H9 (cell line): ENCODE measurements at regions not wholly inside any gene's neighbourhood (a gene's known extent, or its start where the extent isn't known, plus 50 kb on each side); places are given as distances from the start of the nearest gene placed in this dataset.

Source experiments
- DNase-seq: peaks from one replicate; pipeline ENCODE4 v3.0.0-alpha.2; 2017
- H2AFZ ChIP-seq: one replicate; pipeline ENCODE4 v1.6.1; 2013; ENCODE audit warnings: mild to moderate bottlenecking, low read length, control low read depth, moderate library complexity
- H2AK5ac ChIP-seq: 2 replicates; pipeline ENCODE4 v1.6.1; 2013; ENCODE audit warnings: low read length, control low read depth, mixed read lengths; ENCODE audit not compliant: insufficient read length
- H2BK120ac ChIP-seq: one replicate; pipeline ENCODE4 v1.6.1; 2013; ENCODE audit warnings: low read depth, mild to moderate bottlenecking, low read length, control low read depth, inconsistent platforms; ENCODE audit not compliant: poor library complexity, severe bottlenecking
- H2BK12ac ChIP-seq: 2 replicates; pipeline ENCODE4 v1.6.1; 2013; ENCODE audit warnings: low read length, control low read depth, mixed read lengths, low read depth; ENCODE audit not compliant: insufficient read length
- H2BK15ac ChIP-seq: 2 replicates; pipeline ENCODE4 v1.6.1; 2013; ENCODE audit warnings: low read depth, low read length, control low read depth
- H2BK20ac ChIP-seq: one replicate; pipeline ENCODE4 v1.6.1; 2013; ENCODE audit warnings: low read depth, mild to moderate bottlenecking, low read length, control low read depth, inconsistent platforms; ENCODE audit not compliant: poor library complexity, severe bottlenecking
- H2BK5ac ChIP-seq: 2 replicates; pipeline ENCODE4 v1.6.1; 2013; ENCODE audit warnings: low read length, control low read depth, mixed read lengths; ENCODE audit not compliant: insufficient read length
- H3K14ac ChIP-seq: 2 replicates; pipeline ENCODE4 v1.6.1; 2013; ENCODE audit warnings: low read length, control low read depth; ENCODE audit not compliant: insufficient read depth
- H3K18ac ChIP-seq: 2 replicates; pipeline ENCODE4 v1.6.1; 2013; ENCODE audit warnings: low read depth, mild to moderate bottlenecking, mixed read lengths, low read length, control low read depth; ENCODE audit not compliant: insufficient read length
- H3K23ac ChIP-seq: 2 replicates; pipeline ENCODE4 v1.6.1; 2013; ENCODE audit warnings: low read length, control low read depth, mixed read lengths, low read depth; ENCODE audit not compliant: insufficient read length
- H3K23me2 ChIP-seq: 2 replicates; pipeline ENCODE4 v1.6.1; 2013; ENCODE audit warnings: low read depth, mild to moderate bottlenecking, mixed read lengths, low read length, control low read depth; ENCODE audit not compliant: insufficient read length, poor library complexity, severe bottlenecking
- H3K27ac ChIP-seq: 2 replicates; pipeline ENCODE4 v1.5.1; 2013; ENCODE audit warnings: low read length, control low read depth, mixed read lengths, low read depth; ENCODE audit not compliant: insufficient read length
- H3K27me3 ChIP-seq: 2 replicates; pipeline ENCODE4 v1.6.1; 2013; ENCODE audit warnings: low read length, control low read depth, inconsistent platforms; ENCODE audit not compliant: insufficient read depth
- H3K4ac ChIP-seq: 2 replicates; pipeline ENCODE4 v1.6.1; 2013; ENCODE audit warnings: low read depth, mild to moderate bottlenecking, control low read depth, inconsistent platforms, low read length, moderate library complexity
- H3K4me1 ChIP-seq: 2 replicates; pipeline ENCODE4 v1.6.1; 2013; ENCODE audit warnings: low read length, control low read depth, inconsistent platforms; ENCODE audit not compliant: insufficient read depth
- H3K4me2 ChIP-seq: 2 replicates; pipeline ENCODE4 v1.6.1; 2013; ENCODE audit warnings: low read length, control low read depth, mixed read lengths; ENCODE audit not compliant: insufficient read length, insufficient read depth
- H3K56ac ChIP-seq: 2 replicates; pipeline ENCODE4 v1.6.1; 2013; ENCODE audit warnings: low read depth, mild to moderate bottlenecking, mixed read lengths, low read length, control low read depth; ENCODE audit not compliant: insufficient read length
- H3K79me1 ChIP-seq: 2 replicates; pipeline ENCODE4 v1.6.1; 2013; ENCODE audit warnings: low read depth, mild to moderate bottlenecking, moderate library complexity, low read length, control low read depth, inconsistent platforms; ENCODE audit not compliant: insufficient read depth, poor library complexity, severe bottlenecking
- H3K79me2 ChIP-seq: 2 replicates; pipeline ENCODE4 v1.6.1; 2013; ENCODE audit warnings: low read length, control low read depth, inconsistent platforms; ENCODE audit not compliant: insufficient read depth
- H3K9ac ChIP-seq: 2 replicates; pipeline ENCODE4 v1.6.1; 2013; ENCODE audit warnings: low read length, control low read depth, mixed read lengths; ENCODE audit not compliant: insufficient read length; ENCODE audit errors: extremely low read depth
- H3K9me3 ChIP-seq: one replicate; pipeline ENCODE4 v1.6.1; 2013; ENCODE audit warnings: low read depth, low read length, inconsistent platforms; ENCODE audit not compliant: control insufficient read depth
- H3T11ph ChIP-seq: one replicate; pipeline ENCODE4 v1.6.1; 2013; ENCODE audit warnings: mild to moderate bottlenecking, low read length, control low read depth, inconsistent platforms
- H4K20me1 ChIP-seq: one replicate; pipeline ENCODE4 v1.6.1; 2013; ENCODE audit not compliant: control insufficient read depth, insufficient read length, insufficient read depth
- H4K5ac ChIP-seq: 2 replicates; pipeline ENCODE4 v1.6.1; 2013; ENCODE audit warnings: low read depth, mild to moderate bottlenecking, mixed read lengths, low read length, control low read depth; ENCODE audit not compliant: insufficient read length
- H4K8ac ChIP-seq: replicated peaks from 2 replicates; pipeline ENCODE4 v1.6.1; 2013; ENCODE audit warnings: low read length, control low read depth, mixed read lengths, low read depth; ENCODE audit not compliant: insufficient read length
- H4K91ac ChIP-seq: 2 replicates; pipeline ENCODE4 v1.6.1; 2013; ENCODE audit warnings: low read depth, mild to moderate bottlenecking, moderate library complexity, mixed read lengths, low read length, control low read depth; ENCODE audit not compliant: insufficient read length
- H3K27ac Mint-ChIP-seq, 3 experiments: 2 replicates in 2 of 3; 3 replicates in 1 of 3; pipeline ENCODE4 v1.8.0; 2020 to 2021; ENCODE audit warnings: mixed read lengths in 3 of 3, mild to moderate bottlenecking in 1 of 3, moderate library complexity in 1 of 3
- H3K27me3 Mint-ChIP-seq: 2 replicates; pipeline ENCODE4 v1.8.0; 2021; ENCODE audit warnings: low read depth, mild to moderate bottlenecking, moderate library complexity, mixed read lengths
- H3K36me3 Mint-ChIP-seq, 3 experiments: 2 replicates in 2 of 3; 3 replicates in 1 of 3; pipeline ENCODE4 v1.8.0; 2020 to 2021; ENCODE audit warnings: low read depth in 3 of 3, mixed read lengths in 3 of 3; ENCODE audit not compliant: insufficient read depth in 1 of 3
- H3K4me1 Mint-ChIP-seq, 2 experiments: 2 replicates each; pipeline ENCODE4 v1.8.0; 2020; ENCODE audit warnings: mixed read lengths in 2 of 2
- H3K4me3 Mint-ChIP-seq, 2 experiments: 2 replicates in 1 of 2; 3 replicates in 1 of 2; pipeline ENCODE4 v1.8.0; 2020 to 2021; ENCODE audit warnings: mild to moderate bottlenecking in 2 of 2, mixed read lengths in 2 of 2, moderate library complexity in 1 of 2
- H3K9me3 Mint-ChIP-seq, 2 experiments: 2 replicates in 1 of 2; 3 replicates in 1 of 2; pipeline ENCODE4 v1.8.0; 2020; ENCODE audit warnings: mild to moderate bottlenecking in 2 of 2, mixed read lengths in 2 of 2, moderate library complexity in 1 of 2
- CTCF ChIP-seq: fragments of 200-600 bp; sonication (generic); conservative IDR thresholded peaks from 3 replicates; pipeline ENCODE4 v1.8.0; 2021; ENCODE audit warnings: antibody characterized with exemption, mild to moderate bottlenecking
- WGBS: extraction: QIAGEN DNeasy Blood & Tissue Kit; methylation state at CpG from one replicate; pipeline ENCODE4 v1.1.7; 2013; ENCODE audit warnings: missing lambda C conversion rate, low lambda C conversion rate, mixed read lengths; ENCODE audit not compliant: insufficient read length; ENCODE audit errors: extremely low coverage; 5-methylcytosine and 5-hydroxymethylcytosine counted together

GRCh38 chr1:30038134-30039025 is 685.0 kb downstream of the MATN1 start:
- Histone ChIP-seq H3K9ac (no peak overlapping the region), H3K9me3 (no peaks in the 10 kb centered on the region), H3T11ph (no peak overlapping the region), H3K18ac (no peak overlapping the region), H3K4ac (no peak overlapping the region), H3K14ac (no peak overlapping the region), H2AK5ac (no peak overlapping the region), H3K23me2 (no peaks in the 10 kb centered on the region), H4K91ac (no peak overlapping the region), H3K56ac (no peak overlapping the region), H4K20me1 (no peaks in the 10 kb centered on the region), H3K4me1 (no peaks in the 10 kb centered on the region), H2BK20ac (no peak overlapping the region), H3K79me1 (no peaks in the 10 kb centered on the region), H3K4me2 (no peak overlapping the region), H3K27me3 (no peaks in the 10 kb centered on the region), H2BK15ac (no peak overlapping the region), H4K5ac (no peak overlapping the region), H2BK12ac (no peak overlapping the region), H3K27ac (no peak overlapping the region), H4K8ac (no peak overlapping the region), H2AFZ (no peak overlapping the region), H2BK5ac (no peak overlapping the region), H3K23ac (no peak overlapping the region), H2BK120ac (no peak overlapping the region), H3K79me2 (no peaks in the 10 kb centered on the region)
- H3K4me1 Mint-ChIP-seq, result peaks cover 7 to 12% of the 10 kb centered on the region in 2 experiments; a peak in 2 of 4 replicates
- no peak overlapping the region; a peak in 1 of 7 replicates for H3K27ac Mint-ChIP-seq
- no peak for TF ChIP-seq CTCF
- no peak for DNase-seq
- peaks cover 1% of the 10 kb centered on the region; the same call in 1 of the 2 replicates for H3K27me3 Mint-ChIP-seq
- no peak overlapping the region for H3K4me3 Mint-ChIP-seq
- peaks cover 0 to 2% (median 0%) of the 10 kb centered on the region in 3 experiments; a peak in 1 of 7 replicates for H3K36me3 Mint-ChIP-seq
- peaks cover 0 to 11% of the 10 kb centered on the region in 2 experiments; a peak in 3 of 5 replicates for H3K9me3 Mint-ChIP-seq
- no CpG with 5 or more reads among the region's 9 CpGs for WGBS
